ENCODE measurements at regions not wholly inside any gene's neighbourhood (a gene's known extent, or its start where the extent isn't known, plus 50 kb on each side); places are given as distances from the start of the nearest gene placed in this dataset.

DNA sequence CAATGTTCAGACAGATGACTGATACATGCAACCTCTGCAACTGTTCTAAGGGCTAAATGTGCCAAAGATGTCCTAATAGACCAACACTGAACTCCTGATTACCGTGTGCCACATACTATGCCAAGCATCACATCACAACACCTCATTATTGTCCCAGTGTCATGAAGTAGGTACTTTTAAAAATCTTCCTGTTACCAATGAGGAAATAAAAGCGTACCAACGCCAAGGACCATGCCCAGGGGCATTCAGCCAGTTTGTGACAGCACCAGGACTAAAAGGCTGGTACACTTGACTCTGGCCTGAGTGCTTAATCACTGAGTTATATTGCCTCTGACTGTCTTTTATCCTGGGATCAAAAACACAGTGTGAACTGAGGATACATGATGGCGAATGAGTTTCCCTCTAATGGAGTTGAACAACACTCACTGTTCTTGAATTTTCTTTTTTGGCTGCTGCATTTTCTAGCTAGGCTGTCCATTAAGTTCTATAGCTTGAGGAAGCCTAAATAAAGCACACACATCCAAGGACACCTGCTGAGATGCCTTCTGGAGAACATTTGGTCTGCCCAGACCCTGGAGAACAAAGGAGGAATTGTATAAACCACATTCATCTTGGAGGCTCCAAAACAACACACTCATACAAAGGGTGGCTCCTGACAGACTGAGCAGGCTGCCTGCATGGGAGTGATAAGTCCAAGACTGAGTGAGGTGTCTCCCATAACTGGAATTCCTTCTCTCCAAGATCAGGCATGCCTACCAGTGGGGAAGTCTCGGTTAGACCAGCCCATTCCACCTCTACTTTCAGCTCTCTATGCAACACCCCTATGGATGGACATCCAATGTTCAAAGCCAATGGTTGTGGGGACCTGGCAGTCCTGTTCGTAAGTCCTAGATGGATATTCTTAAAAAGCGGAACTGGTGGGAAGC, 126.7 kb upstream of the PRICKLE2 start:
- peak; percentile 88 for DNase-seq

- no peak for DNase-seq
Observed at GRCh38 chr3:64349551-64349950, 124.3 kb upstream of the PRICKLE2 start.

DNA sequence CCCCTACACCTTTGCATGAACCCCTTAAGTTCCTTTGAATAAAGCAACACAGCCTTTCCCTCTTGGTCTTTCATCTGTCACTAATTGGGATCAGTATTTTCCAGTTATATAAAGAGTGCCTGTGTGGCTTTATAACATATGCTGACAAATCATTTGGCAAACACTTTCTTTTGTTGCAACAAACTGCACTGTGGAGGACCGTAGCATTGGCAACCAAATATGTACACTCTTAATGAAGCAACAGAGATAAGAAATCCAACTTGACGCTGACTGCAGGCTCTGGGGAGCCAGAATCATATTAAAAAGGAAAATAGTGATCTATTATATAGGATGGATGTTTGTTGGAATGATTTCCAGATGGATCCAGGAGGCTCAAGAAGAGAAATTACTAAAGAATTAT, 120.1 kb upstream of the PRICKLE2 start:
- no peak for DNase-seq

DNA sequence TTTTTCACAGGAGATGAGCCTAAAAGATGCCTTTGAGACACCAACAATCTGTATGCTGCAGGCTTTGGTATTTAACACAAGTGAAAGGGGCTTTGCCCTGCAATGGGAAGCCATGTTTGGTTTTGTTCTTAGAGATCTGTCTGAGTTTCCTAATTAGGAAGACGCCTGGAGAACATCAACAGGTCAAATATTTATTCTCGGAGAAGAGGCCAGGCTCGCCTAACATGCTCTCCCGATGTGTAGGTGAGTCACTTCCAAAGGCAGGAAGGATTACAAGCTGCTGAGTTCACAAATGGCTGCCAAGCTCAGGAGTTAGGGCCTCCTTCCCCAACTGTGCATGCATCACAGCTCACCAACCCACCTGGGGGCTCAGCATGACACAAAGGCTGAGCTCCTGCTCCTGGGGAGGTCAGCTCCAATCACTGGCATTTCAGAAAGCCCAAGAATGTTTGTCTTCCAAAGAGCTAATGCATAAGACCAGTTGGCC, 119.5 kb upstream of the PRICKLE2 start:
- no peak for DNase-seq

DNA sequence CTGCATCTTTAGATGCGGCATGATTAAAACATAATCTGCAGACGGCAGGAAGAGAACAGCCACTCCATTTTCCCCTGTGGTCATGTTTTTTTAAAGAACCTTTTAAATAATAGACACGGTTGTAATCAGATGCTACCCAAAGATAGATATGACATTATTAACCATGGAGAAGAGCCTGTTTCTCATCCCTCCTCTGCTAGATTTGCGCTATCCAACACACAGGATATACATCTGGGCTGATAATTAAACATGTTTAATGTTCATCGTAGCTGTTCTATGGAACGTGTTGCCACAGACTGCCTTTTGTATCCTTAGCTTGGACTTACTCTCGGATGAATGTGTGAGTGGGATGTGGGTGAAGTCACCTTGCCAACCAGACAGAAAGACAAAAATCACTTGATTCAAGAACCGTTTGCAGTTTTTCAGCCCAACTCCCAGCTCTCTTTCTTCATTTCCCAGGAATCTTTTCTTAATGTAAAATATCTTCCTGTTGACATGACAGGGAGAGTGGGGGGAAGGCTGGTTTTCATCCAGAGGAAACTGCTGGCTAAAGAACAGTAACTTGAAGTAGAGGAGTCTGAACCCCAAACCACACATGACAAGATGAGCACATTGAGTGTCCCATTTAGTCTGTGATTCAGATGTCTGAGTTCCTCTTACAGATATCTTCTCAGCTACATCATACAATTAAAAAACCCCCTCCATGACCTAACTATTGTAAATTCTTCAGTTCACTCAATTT, 118.6 kb upstream of the PRICKLE2 start:
- DNase-seq = no peak

GRCh38 chr3:64342940-64343688, 117.8 kb upstream of the PRICKLE2 start:
- DNase-seq = no peak

DNA sequence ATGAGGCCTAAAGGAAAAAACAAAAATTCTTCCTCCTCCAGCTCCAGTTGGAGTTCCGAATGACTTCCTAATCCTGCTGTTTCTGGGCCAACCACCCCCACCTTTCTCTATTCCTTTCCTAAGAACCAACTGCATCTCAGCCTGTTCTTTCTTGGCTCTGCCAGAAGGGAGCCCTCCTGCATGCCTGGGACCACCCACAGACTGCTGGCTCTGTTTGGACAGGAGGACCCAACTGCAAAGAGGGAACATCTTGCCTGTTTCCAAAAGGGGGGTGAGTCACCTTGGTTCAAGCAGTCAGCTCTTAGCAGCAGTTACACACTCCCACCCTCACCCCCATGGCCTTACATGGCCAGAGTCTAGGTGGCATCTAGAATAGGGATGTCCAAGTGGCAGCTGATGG, 116.0 kb upstream of the PRICKLE2 start:
- no peak for DNase-seq

DNA sequence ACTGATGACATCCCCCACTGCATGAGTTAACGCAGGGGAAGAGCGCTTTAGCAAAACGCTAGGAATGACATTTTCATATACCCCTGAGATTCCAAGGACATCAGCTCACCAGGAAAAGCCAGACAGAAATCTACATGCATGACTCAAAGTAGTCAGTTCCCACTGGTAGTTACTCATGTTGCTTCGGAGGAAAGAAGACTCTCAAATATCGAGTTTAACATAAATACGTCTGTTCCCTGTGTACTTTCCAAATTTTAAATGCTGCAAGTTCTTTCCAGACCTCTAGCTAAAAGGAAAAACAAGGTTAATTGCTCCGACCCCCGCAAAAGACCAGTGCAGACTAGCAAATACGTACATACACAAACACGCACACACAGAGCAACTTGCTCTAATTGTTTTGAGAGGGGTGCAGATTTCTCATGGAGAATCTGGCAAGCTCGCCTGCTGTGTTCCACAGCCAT, 115.4 kb upstream of the PRICKLE2 start:
- DNase-seq = no peak

GRCh38 chr3:64336488-64336887, 111.2 kb upstream of the PRICKLE2 start:
- DNase-seq = no peak

- DNase-seq = no peak
Observed at GRCh38 chr3:64332459-64333350, 107.4 kb upstream of the PRICKLE2 start.

DNA sequence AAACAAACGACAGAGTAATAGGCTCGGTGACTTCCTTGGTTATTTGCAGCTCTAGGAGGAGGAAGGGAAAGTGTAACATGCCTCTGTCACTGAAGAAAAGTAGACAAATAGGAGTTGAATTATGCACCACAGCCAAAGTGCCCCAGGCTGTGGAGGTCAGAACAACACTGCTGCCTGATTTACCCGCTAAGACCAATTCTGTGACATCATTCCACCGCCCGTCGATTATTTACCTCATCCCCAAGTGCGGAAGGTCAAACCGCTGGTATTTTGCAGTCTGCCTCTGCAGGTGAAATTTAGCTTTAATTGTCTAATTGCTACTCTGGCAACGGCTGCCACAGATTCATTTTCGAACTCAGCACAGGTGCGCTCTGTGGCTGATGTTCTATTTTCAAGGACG, 106.3 kb upstream of the PRICKLE2 start:
- no peak for DNase-seq

DNA sequence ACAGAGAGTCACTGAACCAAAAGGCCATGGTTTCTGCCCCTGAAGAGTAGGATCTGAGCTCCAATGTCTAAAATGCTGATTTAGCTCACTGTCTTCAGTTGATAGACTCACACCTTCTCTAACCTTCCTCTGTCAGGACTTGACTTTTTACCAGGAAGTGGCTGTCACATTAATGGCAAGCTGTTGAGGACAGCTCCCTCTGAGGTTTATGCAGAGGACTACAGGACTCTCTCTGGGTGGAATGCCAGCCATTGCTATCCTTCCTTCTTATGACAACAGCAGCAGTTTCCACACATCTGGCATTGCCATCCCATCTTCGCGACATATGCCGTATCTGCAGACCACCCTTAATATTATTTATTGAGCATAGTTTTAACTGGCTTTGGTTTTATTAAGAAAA, 103.8 kb upstream of the PRICKLE2 start:
- DNase-seq = no peak

DNA sequence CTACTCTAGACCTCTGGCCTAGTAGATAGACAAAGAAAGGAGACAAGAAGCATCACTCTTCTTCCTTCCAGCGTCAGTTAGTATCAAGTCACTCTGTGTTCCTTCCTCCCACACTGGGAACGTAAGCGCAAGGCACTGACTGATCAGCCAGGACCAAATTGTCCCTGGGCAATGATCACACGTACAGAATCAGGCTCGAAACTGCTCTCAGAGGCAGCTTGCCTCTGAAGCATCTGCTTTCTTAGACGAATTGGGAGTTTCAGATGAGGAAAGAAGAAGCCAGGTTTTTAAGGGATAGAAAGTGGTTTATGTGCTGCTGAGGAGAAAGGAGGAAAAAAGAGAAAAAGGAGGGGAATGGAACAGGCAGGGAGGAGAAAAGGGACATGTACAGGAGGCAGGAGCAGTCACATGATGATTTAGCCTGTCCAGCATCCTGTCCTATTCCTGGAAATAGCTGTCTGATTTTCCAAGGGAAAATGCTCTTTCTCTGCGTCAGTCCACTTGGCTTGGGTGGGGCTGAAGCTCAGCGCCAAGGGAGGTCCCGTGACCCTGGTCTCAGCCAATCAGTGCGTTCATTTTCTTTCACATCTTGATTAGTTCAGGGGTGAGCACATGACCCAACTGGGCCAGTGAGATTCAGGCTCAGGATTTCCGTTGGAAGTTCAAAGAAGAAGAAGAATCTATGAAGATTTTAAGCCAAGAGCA, 102.0 kb upstream of the PRICKLE2 start:
- no peak for DNase-seq

DNA sequence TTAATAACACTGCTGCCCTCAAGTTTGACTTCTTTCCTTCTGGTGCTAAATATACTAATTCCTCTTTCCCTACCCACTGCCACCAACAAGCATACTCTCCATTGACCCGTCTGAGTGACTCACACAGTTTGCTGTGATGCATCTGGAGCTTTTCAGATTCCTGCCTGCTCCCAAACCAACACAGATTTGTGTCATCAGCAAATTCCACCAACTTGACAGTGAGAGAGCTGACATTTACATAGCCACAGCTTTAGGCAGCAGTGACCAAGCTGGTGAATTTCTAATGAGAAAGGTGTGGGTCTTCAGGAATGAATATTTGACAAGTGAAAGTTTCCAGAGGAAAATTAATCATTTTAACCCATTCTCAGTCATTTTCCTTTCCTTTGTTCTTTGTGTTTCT, 96.5 kb upstream of the PRICKLE2 start:
- no peak for DNase-seq

DNA sequence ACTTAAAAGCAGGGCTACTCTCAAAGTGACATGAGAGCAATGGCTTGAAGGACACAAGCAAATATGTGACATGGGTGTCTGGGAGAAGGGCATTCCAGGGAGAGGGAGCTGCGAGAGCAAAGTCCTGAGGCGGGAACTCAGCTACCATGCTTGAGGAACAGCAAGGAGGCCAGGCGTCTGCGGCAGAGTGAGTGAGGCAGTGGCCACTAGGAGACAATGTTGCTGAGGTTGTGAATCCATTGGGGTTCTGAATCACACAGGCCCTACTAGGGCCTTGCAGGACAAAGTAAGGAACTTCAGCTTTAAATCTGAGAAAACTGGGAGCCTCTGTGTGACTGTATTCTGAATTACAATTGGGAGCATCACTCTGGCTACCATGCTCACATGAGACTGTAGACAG, 94.1 kb upstream of the PRICKLE2 start:
- DNase-seq = no peak

GRCh38 chr3:64318668-64319271, 93.5 kb upstream of the PRICKLE2 start:
- no peak for DNase-seq

GRCh38 chr3:64318001-64318400, 92.7 kb upstream of the PRICKLE2 start:
- no peak for DNase-seq

DNA sequence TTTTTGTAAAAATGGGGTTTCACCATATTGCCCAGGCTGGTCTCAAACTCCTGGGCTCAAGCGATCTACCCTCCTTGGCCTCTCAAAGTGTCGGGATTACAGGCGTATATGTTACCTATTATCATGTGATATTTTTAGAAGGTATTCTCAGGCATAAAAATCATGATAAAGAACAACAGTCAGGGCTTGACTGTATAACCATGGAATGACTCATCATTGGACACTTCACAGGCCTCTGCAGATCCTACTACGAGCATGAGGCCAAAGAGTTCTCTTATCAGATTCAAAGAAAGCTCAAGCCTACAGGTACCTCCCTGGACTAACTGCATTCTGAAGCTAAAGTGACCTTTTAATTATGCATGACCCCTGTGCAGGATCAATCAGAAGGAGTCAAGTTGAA, 91.7 kb upstream of the PRICKLE2 start:
- DNase-seq = no peak

GRCh38 chr3:64311424-64312061, 86.3 kb upstream of the PRICKLE2 start:
- DNase-seq = no peak

- DNase-seq = no peak
Observed at GRCh38 chr3:64308931-64309330, 83.7 kb upstream of the PRICKLE2 start.

DNA sequence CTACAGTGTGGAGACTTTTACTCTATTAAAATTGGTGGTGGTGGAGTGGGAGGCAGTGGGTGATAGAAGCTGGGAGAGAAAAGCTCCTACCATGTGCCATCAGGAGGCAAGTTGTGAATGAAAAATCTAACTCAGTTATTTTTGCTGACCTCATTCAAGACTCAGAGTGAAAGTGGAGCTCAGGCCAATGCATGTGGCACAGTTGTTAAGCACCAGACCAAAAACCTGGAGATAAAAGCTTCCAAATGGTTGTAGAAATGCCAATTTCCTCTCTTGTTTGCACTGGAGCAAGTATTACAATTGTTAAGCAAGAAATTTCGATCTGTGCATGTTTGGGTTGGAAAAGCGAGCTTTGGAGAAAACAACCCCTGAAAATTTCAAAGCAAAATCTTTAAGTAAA, 81.5 kb upstream of the PRICKLE2 start:
- no peak for DNase-seq

All from DMS 273 treated with DMSO at 0.1 percent for 48 hours (cell line).